Spleen (tissue), 11 donors: ENCODE measurements at regions not wholly inside any gene's neighbourhood (a gene's known extent, or its start where the extent isn't known, plus 50 kb on each side); places are given as distances from the start of the nearest gene placed in this dataset.

ENCODE experiments used
- DNase-seq: peaks from one replicate; pipeline ENCODE4 v3.0.0-alpha.2; 2020
- H3K27ac ChIP-seq, 8 donors: fragments of 200-600 bp; sonication (generic) in 7 of 8; 1 replicate in 4 of 8; 2 replicates in 4 of 8; pipeline versions ENCODE4 v1.5.0 to v1.8.0; 2016 to 2021; ENCODE audit warnings: inconsistent platforms in 4 of 8, mild to moderate bottlenecking in 4 of 8, moderate library complexity in 1 of 8
- H3K27me3 ChIP-seq, 7 donors: fragments of 200-600 bp; sonication (generic) in 6 of 7; replicated peaks in 1 of 7; 1 replicate in 4 of 7; 2 replicates in 3 of 7; pipeline versions ENCODE4 v1.5.0 to v1.8.0; 2016 to 2021; ENCODE audit warnings: inconsistent platforms in 3 of 7, mild to moderate bottlenecking in 1 of 7
- H3K36me3 ChIP-seq, 6 donors: fragments of 200-600 bp; sonication (generic) in 5 of 6; 1 replicate in 4 of 6; 2 replicates in 2 of 6; pipeline versions ENCODE4 v1.5.0 to v1.8.0; 2016 to 2021; ENCODE audit warnings: inconsistent platforms in 2 of 6
- H3K4me1 ChIP-seq, 6 donors: fragments of 200-600 bp; sonication (generic) in 5 of 6; 1 replicate in 3 of 6; 2 replicates in 3 of 6; pipeline versions ENCODE4 v1.5.0 to v1.8.0; 2016 to 2021; ENCODE audit warnings: inconsistent platforms in 3 of 6
- H3K4me3 ChIP-seq, 8 donors: fragments of 200-600 bp; sonication (generic) in 7 of 8; 1 replicate in 4 of 8; 2 replicates in 4 of 8; pipeline versions ENCODE4 v1.5.0 to v1.8.0; 2016 to 2021; ENCODE audit warnings: inconsistent platforms in 4 of 8, mild to moderate bottlenecking in 4 of 8, moderate library complexity in 2 of 8
- H3K9me3 ChIP-seq, 8 donors: fragments of 200-600 bp; sonication (generic) in 7 of 8; 1 replicate in 4 of 8; 2 replicates in 4 of 8; pipeline versions ENCODE4 v1.5.0 to v1.8.0; 2016 to 2021; ENCODE audit warnings: inconsistent platforms in 4 of 8
- POLR2A ChIP-seq, 3 donors: fragments of 450-650 bp; IDR thresholded peaks; one replicate each; pipeline ENCODE4 v1.5.1; 2017; ENCODE audit warnings: antibody characterized with exemption in 3 of 3, mild to moderate bottlenecking in 1 of 3
- POLR2AphosphoS5 ChIP-seq, 3 donors: sonication (generic); formaldehyde crosslinking; IDR thresholded peaks; one replicate each; pipeline ENCODE4 v1.5.1; 2017; ENCODE audit warnings: antibody characterized with exemption in 3 of 3
- WGBS, 5 donors: extraction: QIAGEN DNeasy Blood & Tissue Kit in 3 of 5; methylation state at CpG; one replicate each; pipeline versions ENCODE4 v1.1.5 to v1.1.7; 2013 to 2018; 5-methylcytosine and 5-hydroxymethylcytosine counted together
- intact Hi-C: fragments of 100-400 bp; cut with DNase I; formaldehyde crosslinking; loops from one replicate; pipeline ENCODE4 v1.15.0; 2023; ENCODE audit warnings: low total_unique reads
- TF ChIP-seq, protein P1 (sequence below), 11 experiments: fragments of 200-600 bp in 7 of 11; fragments of 450-650 bp in 4 of 11; sonication (generic) in 4 of 11; IDR thresholded peaks in 8 of 11; conservative IDR thresholded peaks in 3 of 11; 1 replicate in 7 of 11; 2 replicates in 4 of 11; pipeline versions ENCODE4 v1.4.0 to v1.8.0; 2016 to 2021; ENCODE audit warnings: antibody characterized with exemption in 11 of 11, inconsistent platforms in 4 of 11, mild to moderate bottlenecking in 1 of 11
- donor health status: healthy with polysubstance abuse.
- donor health status: DM: no; HTN: no; CAD: no; lungs with moderate emphysema.
- donor health status: DM: no; HTN: no; CAD: no.
- donor health status: Bipolar disorder and iron deficiency.
- donor health status: healthy.
- donor health status: DM: no; HTN: no; CAD: no.
- donor health status: DM: yes; HTN: yes; CAD: no.

DNA sequence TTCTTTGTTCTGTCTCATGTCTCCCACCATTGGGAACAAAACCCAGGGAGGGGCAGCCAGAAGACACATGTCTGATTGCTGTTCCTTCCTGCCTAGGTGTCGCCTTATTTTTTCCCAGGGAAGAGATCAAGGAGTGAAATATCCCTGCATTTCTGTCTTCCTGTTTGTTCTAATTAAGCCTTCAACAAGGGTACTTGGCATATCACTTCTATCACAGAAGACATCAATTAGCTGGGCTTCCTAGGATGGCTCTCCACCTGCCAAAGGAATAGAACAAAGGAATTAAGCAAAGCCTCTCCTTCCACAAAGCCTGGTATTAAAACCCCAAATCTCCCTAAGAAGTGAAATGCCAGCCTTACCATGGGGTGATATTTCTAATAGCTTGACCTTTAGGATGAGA, 299.5 kb upstream of the CD180 start:
- H3K27ac ChIP-seq, result no peak overlapping the region
- intact Hi-C loops, result no loop called here
- no peak overlapping the region for H3K4me3 ChIP-seq
- 80 to 96% (median 86%) methylated on average over 1 of the region's 1 CpG for WGBS, 5 donors
- TF ChIP-seq, protein P1, sequence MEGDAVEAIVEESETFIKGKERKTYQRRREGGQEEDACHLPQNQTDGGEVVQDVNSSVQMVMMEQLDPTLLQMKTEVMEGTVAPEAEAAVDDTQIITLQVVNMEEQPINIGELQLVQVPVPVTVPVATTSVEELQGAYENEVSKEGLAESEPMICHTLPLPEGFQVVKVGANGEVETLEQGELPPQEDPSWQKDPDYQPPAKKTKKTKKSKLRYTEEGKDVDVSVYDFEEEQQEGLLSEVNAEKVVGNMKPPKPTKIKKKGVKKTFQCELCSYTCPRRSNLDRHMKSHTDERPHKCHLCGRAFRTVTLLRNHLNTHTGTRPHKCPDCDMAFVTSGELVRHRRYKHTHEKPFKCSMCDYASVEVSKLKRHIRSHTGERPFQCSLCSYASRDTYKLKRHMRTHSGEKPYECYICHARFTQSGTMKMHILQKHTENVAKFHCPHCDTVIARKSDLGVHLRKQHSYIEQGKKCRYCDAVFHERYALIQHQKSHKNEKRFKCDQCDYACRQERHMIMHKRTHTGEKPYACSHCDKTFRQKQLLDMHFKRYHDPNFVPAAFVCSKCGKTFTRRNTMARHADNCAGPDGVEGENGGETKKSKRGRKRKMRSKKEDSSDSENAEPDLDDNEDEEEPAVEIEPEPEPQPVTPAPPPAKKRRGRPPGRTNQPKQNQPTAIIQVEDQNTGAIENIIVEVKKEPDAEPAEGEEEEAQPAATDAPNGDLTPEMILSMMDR (IDR thresholded peaks at IDR 0.05 in 8 of 11, conservative IDR thresholded peaks at IDR 0.05 in 3 of 11), result no peak
- no peak for TF ChIP-seq POLR2A (IDR thresholded peaks at IDR 0.05)
- no peak for TF ChIP-seq POLR2AphosphoS5 (IDR thresholded peaks at IDR 0.05)
- H3K27me3 ChIP-seq, result no peaks in the 10 kb centered on the region
- H3K36me3 ChIP-seq, result no peaks in the 10 kb centered on the region
- DNase-seq, result no peak
- no peaks in the 10 kb centered on the region for H3K4me1 ChIP-seq
- H3K9me3 ChIP-seq, result peaks cover 0 to 18% (median 12%) of the 10 kb centered on the region in 8 donors

DNA sequence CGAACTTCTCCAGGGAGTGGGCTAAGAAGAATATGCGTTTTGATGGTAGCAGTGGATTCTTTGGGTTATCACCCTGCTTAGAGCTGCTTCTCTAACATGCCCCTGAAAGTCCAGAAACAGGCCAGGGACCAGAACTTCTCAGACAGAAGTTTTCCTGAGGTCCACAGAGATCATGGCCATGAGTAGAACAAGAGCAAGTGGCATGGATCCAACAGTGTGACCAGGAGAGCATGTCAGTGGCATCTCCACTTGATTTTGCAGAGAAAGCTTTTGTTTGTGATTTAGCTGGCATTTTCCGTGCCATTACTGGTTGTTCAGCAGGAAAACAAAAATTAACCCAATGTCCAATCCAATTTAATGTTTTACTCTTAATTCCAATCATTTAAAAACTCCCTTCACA, 298.5 kb upstream of the CD180 start:
- 53 to 69% (median 64%) methylated on average over 3 of the region's 3 CpGs for WGBS, 5 donors
- no peaks in the 10 kb centered on the region for H3K4me1 ChIP-seq
- intact Hi-C loops, result no loop called here
- DNase-seq, result no peak
- H3K27me3 ChIP-seq, result no peaks in the 10 kb centered on the region
- H3K36me3 ChIP-seq, result no peaks in the 10 kb centered on the region
- H3K4me3 ChIP-seq, result no peak overlapping the region
- peaks cover 0 to 10% (median 7%) of the 10 kb centered on the region in 8 donors for H3K9me3 ChIP-seq
- H3K27ac ChIP-seq, result peak overlapping the region in 2 of 8 donors; percentile 3 to 9
- TF ChIP-seq POLR2A (IDR thresholded peaks at IDR 0.05) (no peak), POLR2AphosphoS5 (IDR thresholded peaks at IDR 0.05) (no peak)
- TF ChIP-seq, protein P1 (IDR thresholded peaks at IDR 0.05 in 8 of 11, conservative IDR thresholded peaks at IDR 0.05 in 3 of 11), result no peak

DNA sequence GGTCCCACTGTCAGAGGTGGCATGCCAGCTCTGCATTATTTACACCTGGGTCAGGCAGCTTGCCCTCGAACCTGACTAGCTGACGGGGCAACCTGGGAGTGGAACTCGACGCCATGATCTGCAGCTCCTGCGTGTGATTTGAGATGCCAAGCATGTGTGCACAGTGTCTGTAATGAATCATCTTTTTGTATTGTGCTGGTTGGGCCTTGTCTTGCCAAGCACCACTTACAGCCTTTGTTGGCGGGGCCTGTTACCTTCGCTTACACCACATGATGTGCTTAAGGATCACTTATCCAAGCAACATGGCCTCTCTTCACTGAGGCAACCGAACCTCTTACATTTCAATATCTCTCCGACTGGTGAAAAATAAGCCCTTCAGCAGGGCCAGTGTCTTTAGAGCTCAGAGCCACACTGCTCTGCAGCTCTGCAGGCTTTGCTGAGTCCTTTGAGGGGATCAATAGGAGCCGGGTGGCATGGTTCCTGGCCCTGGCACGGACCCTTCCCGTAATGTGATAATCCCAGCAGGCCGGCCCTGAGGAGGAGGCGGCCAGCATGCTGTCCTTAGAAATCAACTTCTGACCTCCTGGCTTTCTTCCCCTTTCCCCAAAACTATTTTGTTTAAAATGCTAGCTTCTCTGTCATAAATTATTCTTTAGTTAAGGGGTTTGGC, 297.7 kb upstream of the CD180 start:
- no peaks in the 10 kb centered on the region for H3K4me1 ChIP-seq
- no peaks in the 10 kb centered on the region for H3K36me3 ChIP-seq
- 79 to 90% (median 83%) methylated on average over 14 of the region's 14 CpGs for WGBS, 5 donors
- H3K27me3 ChIP-seq, result no peaks in the 10 kb centered on the region
- peak overlapping the region in 2 of 8 donors; percentile 3 to 9 for H3K27ac ChIP-seq
- no peak overlapping the region for H3K4me3 ChIP-seq
- peaks cover 0 to 3% (median under 1%) of the 10 kb centered on the region in 8 donors for H3K9me3 ChIP-seq
- TF ChIP-seq, protein P1 (IDR thresholded peaks at IDR 0.05 in 8 of 11, conservative IDR thresholded peaks at IDR 0.05 in 3 of 11), result no peak
- TF ChIP-seq POLR2A (IDR thresholded peaks at IDR 0.05), result no peak
- TF ChIP-seq POLR2AphosphoS5 (IDR thresholded peaks at IDR 0.05), result no peak
- intact Hi-C loops, result no loop called here
- no peak for DNase-seq

DNA sequence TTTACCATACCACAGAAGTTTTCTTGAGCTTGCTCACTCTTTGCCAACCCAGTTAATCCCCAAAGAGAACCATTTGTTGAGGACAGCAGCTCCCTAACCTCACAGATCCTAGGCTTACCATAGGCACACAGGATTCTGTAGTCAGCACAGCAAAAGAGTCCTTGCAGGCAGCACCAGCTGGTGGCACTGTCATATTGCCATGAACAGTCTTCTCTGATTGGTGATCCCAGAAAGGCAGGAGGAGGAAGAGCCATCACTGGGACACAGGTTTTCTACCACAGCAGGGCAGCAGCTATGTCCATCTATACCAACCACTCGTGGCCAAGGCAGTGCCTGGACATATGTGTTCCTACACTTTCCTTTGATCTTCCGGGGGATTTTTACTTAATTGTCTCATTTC, 297.1 kb upstream of the CD180 start:
- H3K4me3 ChIP-seq, result no peak overlapping the region
- no peaks in the 10 kb centered on the region for H3K36me3 ChIP-seq
- WGBS, 5 donors, result 78 to 92% (median 81%) methylated on average over 2 of the region's 2 CpGs
- TF ChIP-seq, protein P1 (IDR thresholded peaks at IDR 0.05 in 8 of 11, conservative IDR thresholded peaks at IDR 0.05 in 3 of 11), result peak in 3 of 11 experiments; percentile 17 to 29 (median 25)
- TF ChIP-seq POLR2AphosphoS5 (IDR thresholded peaks at IDR 0.05), result no peak
- DNase-seq, result no peak
- intact Hi-C loops, result no loop called here
- no peak overlapping the region for H3K27ac ChIP-seq
- H3K27me3 ChIP-seq, result no peaks in the 10 kb centered on the region
- no peaks in the 10 kb centered on the region for H3K9me3 ChIP-seq
- H3K4me1 ChIP-seq, result no peaks in the 10 kb centered on the region
